ENCODE measurements at regions not wholly inside any gene's neighbourhood (a gene's known extent, or its start where the extent isn't known, plus 50 kb on each side); places are given as distances from the start of the nearest gene placed in this dataset.

GRCh38 chr1:187624812-187625545, 796.2 kb downstream of the PLA2G4A start:
- TF ChIP-seq CTCF (IDR thresholded peaks at IDR 0.05) (no peak), POLR2A (IDR thresholded peaks at IDR 0.05) (no peak)

Data from esophagus squamous epithelium (tissue), 4 donors.